ENCODE measurements at regions not wholly inside any gene's neighbourhood (a gene's known extent, or its start where the extent isn't known, plus 50 kb on each side); places are given as distances from the start of the nearest gene placed in this dataset.

DNA sequence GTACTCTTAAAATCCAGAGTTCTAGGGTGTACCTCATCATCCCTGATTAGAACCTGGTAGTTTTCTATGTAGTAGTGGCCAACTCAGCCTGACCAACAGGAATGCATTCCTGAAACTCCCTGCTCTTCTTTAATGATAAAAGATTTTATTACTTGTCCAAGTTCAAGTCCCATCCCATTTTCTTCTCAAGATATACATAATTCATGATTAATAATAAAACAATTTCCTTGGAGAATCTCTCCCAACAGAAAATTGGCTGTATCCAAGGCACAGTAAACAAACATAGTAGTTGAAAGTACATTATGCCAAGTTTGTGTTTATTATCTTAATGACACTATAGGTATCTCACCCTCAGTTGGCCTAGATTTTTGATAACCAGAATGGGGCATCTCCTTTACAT is 714.1 kb upstream of the ADAMTS5 start:
- no peaks in the 10 kb centered on the region for H3K27me3 Mint-ChIP-seq (ENCODE audit: low read depth)
- no peaks in the 10 kb centered on the region for H3K4me1 Mint-ChIP-seq
- no peak for DNase-seq (ENCODE audit: low spot score)
- no peak overlapping the region for H3K27ac Mint-ChIP-seq
- H3K9me3 Mint-ChIP-seq, result peaks cover 9% of the 10 kb centered on the region; the same call in 1 of the 2 replicates
- H3K36me3 Mint-ChIP-seq, result 0 out of 2 replicates have a peak, but pooled peaks cover 2% of the 10 kb centered on the region
- ATAC-seq, result no peak
- H3K4me3 Mint-ChIP-seq, result no peak overlapping the region
- CTCF ChIA-PET, result no interaction called here
- POLR2A ChIA-PET, result no interaction called here
- TF ChIP-seq ZNF263 (CRISPR knock-in tag; IDR thresholded peaks at IDR 0.05; ENCODE audit: low read depth), result no peak
- no peak for TF ChIP-seq SOX15 (CRISPR knock-in tag; IDR thresholded peaks at IDR 0.05)
- TF ChIP-seq ZNF121 (CRISPR knock-in tag; IDR thresholded peaks at IDR 0.05), result no peak
- TF ChIP-seq TCF7 (CRISPR knock-in tag; IDR thresholded peaks at IDR 0.05; ENCODE audit: low read depth), result no peak
- no peak for TF ChIP-seq FOXP1 (CRISPR knock-in tag; IDR thresholded peaks at IDR 0.05; ENCODE audit: borderline replicate concordance)

GRCh38 chr21:27680181-27680580 is 713.3 kb upstream of the ADAMTS5 start:
- Mint-ChIP-seq H3K27ac (no peak overlapping the region), H3K36me3 (0 out of 2 replicates have a peak, but pooled peaks cover 2% of the 10 kb centered on the region), H3K4me3 (no peak overlapping the region), H3K9me3 (peaks cover 9% of the 10 kb centered on the region), H3K27me3 (ENCODE audit: low read depth) (no peaks in the 10 kb centered on the region), H3K4me1 (no peaks in the 10 kb centered on the region)
- no peak for ATAC-seq
- CTCF ChIA-PET, result no interaction called here
- no peak for DNase-seq (ENCODE audit: low spot score)
- TF ChIP-seq TP53 (CRISPR knock-in tag; IDR thresholded peaks at IDR 0.05), result no peak
- TF ChIP-seq CTCF (IDR thresholded peaks at IDR 0.05), result no peak
- TF ChIP-seq NR3C1 (CRISPR knock-in tag; conservative IDR thresholded peaks at IDR 0.05; ENCODE audit: low read depth), result no peak
- TF ChIP-seq NR2C2 (CRISPR knock-in tag; IDR thresholded peaks at IDR 0.05), result no peak
- TF ChIP-seq, protein P1, sequence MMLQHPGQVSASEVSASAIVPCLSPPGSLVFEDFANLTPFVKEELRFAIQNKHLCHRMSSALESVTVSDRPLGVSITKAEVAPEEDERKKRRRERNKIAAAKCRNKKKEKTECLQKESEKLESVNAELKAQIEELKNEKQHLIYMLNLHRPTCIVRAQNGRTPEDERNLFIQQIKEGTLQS (CRISPR knock-in tag; conservative IDR thresholded peaks at IDR 0.05), result no peak
- no peak for TF ChIP-seq FOXP4 (CRISPR knock-in tag; IDR thresholded peaks at IDR 0.05)
- TF ChIP-seq, protein P2, sequence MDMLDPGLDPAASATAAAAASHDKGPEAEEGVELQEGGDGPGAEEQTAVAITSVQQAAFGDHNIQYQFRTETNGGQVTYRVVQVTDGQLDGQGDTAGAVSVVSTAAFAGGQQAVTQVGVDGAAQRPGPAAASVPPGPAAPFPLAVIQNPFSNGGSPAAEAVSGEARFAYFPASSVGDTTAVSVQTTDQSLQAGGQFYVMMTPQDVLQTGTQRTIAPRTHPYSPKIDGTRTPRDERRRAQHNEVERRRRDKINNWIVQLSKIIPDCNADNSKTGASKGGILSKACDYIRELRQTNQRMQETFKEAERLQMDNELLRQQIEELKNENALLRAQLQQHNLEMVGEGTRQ (CRISPR knock-in tag; IDR thresholded peaks at IDR 0.05), result no peak
- TF ChIP-seq SMAD3 (CRISPR knock-in tag; IDR thresholded peaks at IDR 0.05; ENCODE audit: borderline replicate concordance), result no peak
- POLR2A ChIA-PET, result no interaction called here

DNA sequence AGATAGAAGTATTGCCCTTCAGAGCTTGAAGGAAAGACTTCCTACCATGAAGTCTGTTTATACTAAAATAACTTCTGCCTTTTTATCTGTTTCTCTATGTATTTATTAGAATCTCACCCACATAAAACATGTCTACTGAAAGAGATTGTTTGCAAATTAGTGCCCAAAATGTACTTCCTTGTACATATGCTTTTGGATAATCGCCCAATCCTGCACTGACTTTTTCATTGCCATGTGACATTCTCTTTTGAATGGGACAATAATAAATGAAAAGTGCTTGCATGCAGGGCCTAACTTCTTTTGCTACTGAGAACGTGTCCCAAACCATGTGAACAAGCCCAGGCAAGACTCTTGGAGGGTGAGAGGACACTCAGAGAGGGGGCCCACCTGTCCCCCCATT is 711.6 kb upstream of the ADAMTS5 start:
- no peak for TF ChIP-seq ZNF671 (CRISPR knock-in tag; IDR thresholded peaks at IDR 0.05)
- TF ChIP-seq SMAD4 (CRISPR knock-in tag; IDR thresholded peaks at IDR 0.05), result no peak
- TF ChIP-seq TP53 (CRISPR knock-in tag; IDR thresholded peaks at IDR 0.05), result no peak
- TF ChIP-seq JAZF1 (CRISPR knock-in tag; IDR thresholded peaks at IDR 0.05), result no peak
- TF ChIP-seq MYBL2 (CRISPR knock-in tag; IDR thresholded peaks at IDR 0.05), result no peak
- TF ChIP-seq ZNF138 (CRISPR knock-in tag; conservative IDR thresholded peaks at IDR 0.05), result no peak
- no peak for TF ChIP-seq IRF2 (CRISPR knock-in tag; IDR thresholded peaks at IDR 0.05; ENCODE audit: borderline replicate concordance, low read depth)
- TF ChIP-seq EMX1 (CRISPR knock-in tag; IDR thresholded peaks at IDR 0.05), result no peak
- TF ChIP-seq, protein P3, sequence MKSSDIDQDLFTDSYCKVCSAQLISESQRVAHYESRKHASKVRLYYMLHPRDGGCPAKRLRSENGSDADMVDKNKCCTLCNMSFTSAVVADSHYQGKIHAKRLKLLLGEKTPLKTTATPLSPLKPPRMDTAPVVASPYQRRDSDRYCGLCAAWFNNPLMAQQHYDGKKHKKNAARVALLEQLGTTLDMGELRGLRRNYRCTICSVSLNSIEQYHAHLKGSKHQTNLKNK (CRISPR knock-in tag; IDR thresholded peaks at IDR 0.05), result no peak
- TF ChIP-seq, protein P4, sequence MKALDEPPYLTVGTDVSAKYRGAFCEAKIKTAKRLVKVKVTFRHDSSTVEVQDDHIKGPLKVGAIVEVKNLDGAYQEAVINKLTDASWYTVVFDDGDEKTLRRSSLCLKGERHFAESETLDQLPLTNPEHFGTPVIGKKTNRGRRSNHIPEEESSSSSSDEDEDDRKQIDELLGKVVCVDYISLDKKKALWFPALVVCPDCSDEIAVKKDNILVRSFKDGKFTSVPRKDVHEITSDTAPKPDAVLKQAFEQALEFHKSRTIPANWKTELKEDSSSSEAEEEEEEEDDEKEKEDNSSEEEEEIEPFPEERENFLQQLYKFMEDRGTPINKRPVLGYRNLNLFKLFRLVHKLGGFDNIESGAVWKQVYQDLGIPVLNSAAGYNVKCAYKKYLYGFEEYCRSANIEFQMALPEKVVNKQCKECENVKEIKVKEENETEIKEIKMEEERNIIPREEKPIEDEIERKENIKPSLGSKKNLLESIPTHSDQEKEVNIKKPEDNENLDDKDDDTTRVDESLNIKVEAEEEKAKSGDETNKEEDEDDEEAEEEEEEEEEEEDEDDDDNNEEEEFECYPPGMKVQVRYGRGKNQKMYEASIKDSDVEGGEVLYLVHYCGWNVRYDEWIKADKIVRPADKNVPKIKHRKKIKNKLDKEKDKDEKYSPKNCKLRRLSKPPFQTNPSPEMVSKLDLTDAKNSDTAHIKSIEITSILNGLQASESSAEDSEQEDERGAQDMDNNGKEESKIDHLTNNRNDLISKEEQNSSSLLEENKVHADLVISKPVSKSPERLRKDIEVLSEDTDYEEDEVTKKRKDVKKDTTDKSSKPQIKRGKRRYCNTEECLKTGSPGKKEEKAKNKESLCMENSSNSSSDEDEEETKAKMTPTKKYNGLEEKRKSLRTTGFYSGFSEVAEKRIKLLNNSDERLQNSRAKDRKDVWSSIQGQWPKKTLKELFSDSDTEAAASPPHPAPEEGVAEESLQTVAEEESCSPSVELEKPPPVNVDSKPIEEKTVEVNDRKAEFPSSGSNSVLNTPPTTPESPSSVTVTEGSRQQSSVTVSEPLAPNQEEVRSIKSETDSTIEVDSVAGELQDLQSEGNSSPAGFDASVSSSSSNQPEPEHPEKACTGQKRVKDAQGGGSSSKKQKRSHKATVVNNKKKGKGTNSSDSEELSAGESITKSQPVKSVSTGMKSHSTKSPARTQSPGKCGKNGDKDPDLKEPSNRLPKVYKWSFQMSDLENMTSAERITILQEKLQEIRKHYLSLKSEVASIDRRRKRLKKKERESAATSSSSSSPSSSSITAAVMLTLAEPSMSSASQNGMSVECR (CRISPR knock-in tag; IDR thresholded peaks at IDR 0.05; ENCODE audit: borderline replicate concordance), result no peak
- no peak for TF ChIP-seq ZNF423 (CRISPR knock-in tag; IDR thresholded peaks at IDR 0.05)
- no peak for TF ChIP-seq PREB (CRISPR knock-in tag; IDR thresholded peaks at IDR 0.05; ENCODE audit: borderline replicate concordance)
- Mint-ChIP-seq H3K9me3 (peaks cover 9% of the 10 kb centered on the region), H3K27me3 (ENCODE audit: low read depth) (no peaks in the 10 kb centered on the region), H3K36me3 (0 out of 2 replicates have a peak, but pooled peaks cover 2% of the 10 kb centered on the region), H3K4me1 (no peaks in the 10 kb centered on the region), H3K27ac (no peak overlapping the region), H3K4me3 (no peak overlapping the region)
- POLR2A ChIA-PET, result no interaction called here
- DNase-seq (ENCODE audit: low spot score) (no peak), ATAC-seq (no peak)
- CTCF ChIA-PET, result no interaction called here
